ENCODE measurements at regions not wholly inside any gene's neighbourhood (a gene's known extent, or its start where the extent isn't known, plus 50 kb on each side); places are given as distances from the start of the nearest gene placed in this dataset.

DNA sequence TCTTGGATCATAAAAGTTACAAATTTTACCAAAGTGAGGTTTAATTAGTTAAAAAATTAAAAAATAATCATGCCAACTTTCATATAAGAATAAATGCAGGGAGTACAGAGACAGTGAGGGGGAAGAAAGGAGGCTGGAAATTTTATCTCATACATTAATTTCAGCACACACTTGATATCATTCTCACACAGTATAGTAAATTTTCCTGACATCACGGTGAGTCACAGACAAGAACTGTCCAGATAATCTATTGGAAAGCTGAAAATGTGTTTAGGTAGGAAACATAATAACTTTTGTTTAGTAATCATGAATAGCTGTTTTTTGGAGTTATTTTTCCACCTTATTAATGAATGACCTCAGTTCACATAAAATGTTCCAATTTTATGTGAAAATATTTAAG is 1204.8 kb downstream of the GALC start:
- DNase-seq (ENCODE audit: low read depth, low spot score) (no peak), ATAC-seq (no peak)
- in situ Hi-C loops (cut with HindIII; ENCODE audit: low pct_unique_long_range_greater_than_20kb, low sequenced_read_pairs) (no loop called here), intact Hi-C loops (cut with micrococcal nuclease; ENCODE audit: unreplicated experiment) (no loop called here)
- Histone ChIP-seq H3K36me3 (ENCODE audit: control insufficient read depth, insufficient read depth, low read length) (no peaks in the 10 kb centered on the region), H3K4me1 (ENCODE audit: control insufficient read depth, insufficient read depth, low read length) (no peaks in the 10 kb centered on the region), H3K27ac (ENCODE audit: low read length) (no peak overlapping the region), H3K27me3 (ENCODE audit: control insufficient read depth, insufficient read depth, low read length) (no peaks in the 10 kb centered on the region), H3K4me3 (ENCODE audit: low read depth in 2 of 2, low read length in 2 of 2) (no peak overlapping the region), H3K9me3 (ENCODE audit: control insufficient read depth, insufficient read depth, low read depth, low read length) (no peaks in the 10 kb centered on the region)
- TF ChIP-seq POLR2AphosphoS5 (IDR thresholded peaks at IDR 0.05; ENCODE audit: low read depth, low read length) (no peak), SIN3A (IDR thresholded peaks at IDR 0.05; ENCODE audit: borderline replicate concordance, insufficient read depth, low read depth, low read length) (no peak)
- ChIA-PET POLR2A (no interaction called here), CTCF (no interaction called here)
- BruUV-seq (replicated peaks) = no TSS peak

DNA sequence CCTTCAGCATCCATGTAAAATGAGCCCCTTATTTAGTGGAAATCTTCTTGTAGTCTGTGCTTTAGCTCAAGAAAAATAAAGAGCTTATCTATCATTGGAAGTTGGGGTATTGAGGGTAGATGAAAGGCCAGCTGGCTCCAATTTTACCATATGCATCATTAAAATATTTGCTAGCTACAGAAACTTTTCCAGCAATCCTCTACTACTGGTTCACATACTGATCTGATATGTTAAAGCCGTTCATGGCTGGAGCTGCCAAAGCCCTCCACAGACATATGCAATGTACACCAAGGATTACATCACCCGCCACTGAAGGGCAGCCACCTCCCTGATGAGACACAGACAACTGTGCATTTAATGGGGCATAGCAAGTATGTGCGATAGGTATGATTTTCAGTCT is 1205.3 kb downstream of the GALC start:
- H3K27ac ChIP-seq (ENCODE audit: low read length) = no peak overlapping the region
- POLR2A ChIA-PET = no interaction called here
- no peak for DNase-seq (ENCODE audit: low read depth, low spot score)

DNA sequence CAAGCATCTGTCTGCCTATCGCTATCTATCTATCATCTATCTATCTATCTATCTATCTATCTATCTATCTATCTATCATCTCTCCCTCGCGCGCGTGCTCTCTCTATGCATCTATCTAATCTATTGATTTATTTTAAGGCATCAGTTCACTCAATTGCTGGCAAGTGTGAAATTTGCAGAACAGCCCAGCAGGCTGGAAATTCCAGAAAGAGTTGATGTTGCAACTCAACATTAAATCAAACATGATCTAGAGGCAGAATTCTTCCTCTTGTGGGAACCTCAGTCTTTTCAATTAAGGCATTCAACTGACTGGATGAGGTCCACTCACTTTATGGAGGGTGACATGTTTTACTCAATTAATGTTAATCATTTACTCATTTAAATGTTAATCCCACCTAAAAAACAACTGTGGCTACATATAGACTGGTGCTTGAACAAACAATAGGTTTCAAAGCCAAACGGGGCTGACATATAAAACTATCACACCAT is 1210.8 kb downstream of the GALC start:
- TF ChIP-seq POLR2AphosphoS5 (IDR thresholded peaks at IDR 0.05; ENCODE audit: low read depth, low read length) (no peak), TCF7L2 (IDR thresholded peaks at IDR 0.05; ENCODE audit: low read depth, low read length) (no peak), SIN3A (IDR thresholded peaks at IDR 0.05; ENCODE audit: borderline replicate concordance, insufficient read depth, low read depth, low read length) (no peak)
- TF ChIP-seq, protein P1, sequence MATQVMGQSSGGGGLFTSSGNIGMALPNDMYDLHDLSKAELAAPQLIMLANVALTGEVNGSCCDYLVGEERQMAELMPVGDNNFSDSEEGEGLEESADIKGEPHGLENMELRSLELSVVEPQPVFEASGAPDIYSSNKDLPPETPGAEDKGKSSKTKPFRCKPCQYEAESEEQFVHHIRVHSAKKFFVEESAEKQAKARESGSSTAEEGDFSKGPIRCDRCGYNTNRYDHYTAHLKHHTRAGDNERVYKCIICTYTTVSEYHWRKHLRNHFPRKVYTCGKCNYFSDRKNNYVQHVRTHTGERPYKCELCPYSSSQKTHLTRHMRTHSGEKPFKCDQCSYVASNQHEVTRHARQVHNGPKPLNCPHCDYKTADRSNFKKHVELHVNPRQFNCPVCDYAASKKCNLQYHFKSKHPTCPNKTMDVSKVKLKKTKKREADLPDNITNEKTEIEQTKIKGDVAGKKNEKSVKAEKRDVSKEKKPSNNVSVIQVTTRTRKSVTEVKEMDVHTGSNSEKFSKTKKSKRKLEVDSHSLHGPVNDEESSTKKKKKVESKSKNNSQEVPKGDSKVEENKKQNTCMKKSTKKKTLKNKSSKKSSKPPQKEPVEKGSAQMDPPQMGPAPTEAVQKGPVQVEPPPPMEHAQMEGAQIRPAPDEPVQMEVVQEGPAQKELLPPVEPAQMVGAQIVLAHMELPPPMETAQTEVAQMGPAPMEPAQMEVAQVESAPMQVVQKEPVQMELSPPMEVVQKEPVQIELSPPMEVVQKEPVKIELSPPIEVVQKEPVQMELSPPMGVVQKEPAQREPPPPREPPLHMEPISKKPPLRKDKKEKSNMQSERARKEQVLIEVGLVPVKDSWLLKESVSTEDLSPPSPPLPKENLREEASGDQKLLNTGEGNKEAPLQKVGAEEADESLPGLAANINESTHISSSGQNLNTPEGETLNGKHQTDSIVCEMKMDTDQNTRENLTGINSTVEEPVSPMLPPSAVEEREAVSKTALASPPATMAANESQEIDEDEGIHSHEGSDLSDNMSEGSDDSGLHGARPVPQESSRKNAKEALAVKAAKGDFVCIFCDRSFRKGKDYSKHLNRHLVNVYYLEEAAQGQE (IDR thresholded peaks at IDR 0.05; ENCODE audit: insufficient read depth in 1 of 2, low read depth in 2 of 2, low read length in 1 of 2) = no peak
- TF ChIP-seq, protein P2, sequence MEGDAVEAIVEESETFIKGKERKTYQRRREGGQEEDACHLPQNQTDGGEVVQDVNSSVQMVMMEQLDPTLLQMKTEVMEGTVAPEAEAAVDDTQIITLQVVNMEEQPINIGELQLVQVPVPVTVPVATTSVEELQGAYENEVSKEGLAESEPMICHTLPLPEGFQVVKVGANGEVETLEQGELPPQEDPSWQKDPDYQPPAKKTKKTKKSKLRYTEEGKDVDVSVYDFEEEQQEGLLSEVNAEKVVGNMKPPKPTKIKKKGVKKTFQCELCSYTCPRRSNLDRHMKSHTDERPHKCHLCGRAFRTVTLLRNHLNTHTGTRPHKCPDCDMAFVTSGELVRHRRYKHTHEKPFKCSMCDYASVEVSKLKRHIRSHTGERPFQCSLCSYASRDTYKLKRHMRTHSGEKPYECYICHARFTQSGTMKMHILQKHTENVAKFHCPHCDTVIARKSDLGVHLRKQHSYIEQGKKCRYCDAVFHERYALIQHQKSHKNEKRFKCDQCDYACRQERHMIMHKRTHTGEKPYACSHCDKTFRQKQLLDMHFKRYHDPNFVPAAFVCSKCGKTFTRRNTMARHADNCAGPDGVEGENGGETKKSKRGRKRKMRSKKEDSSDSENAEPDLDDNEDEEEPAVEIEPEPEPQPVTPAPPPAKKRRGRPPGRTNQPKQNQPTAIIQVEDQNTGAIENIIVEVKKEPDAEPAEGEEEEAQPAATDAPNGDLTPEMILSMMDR (IDR thresholded peaks at IDR 0.05) = no peak
- H3K9me3 ChIP-seq (ENCODE audit: control insufficient read depth, insufficient read depth, low read depth, low read length) = no peaks in the 10 kb centered on the region
- no peaks in the 10 kb centered on the region for H3K27me3 ChIP-seq (ENCODE audit: control insufficient read depth, insufficient read depth, low read length)
- intact Hi-C loops (cut with micrococcal nuclease; ENCODE audit: unreplicated experiment) (no loop called here), in situ Hi-C loops (cut with HindIII; ENCODE audit: low pct_unique_long_range_greater_than_20kb, low sequenced_read_pairs) (no loop called here)
- ChIA-PET CTCF (no interaction called here), POLR2A (no interaction called here)
- no peaks in the 10 kb centered on the region for H3K4me1 ChIP-seq (ENCODE audit: control insufficient read depth, insufficient read depth, low read length)
- DNase-seq (ENCODE audit: low read depth, low spot score) = no peak
- no TSS peak for BruUV-seq (replicated peaks)
- no peaks in the 10 kb centered on the region for H3K36me3 ChIP-seq (ENCODE audit: control insufficient read depth, insufficient read depth, low read length)
- no peak overlapping the region for H3K27ac ChIP-seq (ENCODE audit: low read length)
- ATAC-seq = no peak
- no peak overlapping the region for H3K4me3 ChIP-seq (ENCODE audit: low read depth in 2 of 2, low read length in 2 of 2)

More for the DNA sequence above, 1205.3 kb downstream of the GALC start:
- BruUV-seq (replicated peaks) = no TSS peak
- Histone ChIP-seq H3K4me1 (ENCODE audit: control insufficient read depth, insufficient read depth, low read length) (no peaks in the 10 kb centered on the region), H3K27me3 (ENCODE audit: control insufficient read depth, insufficient read depth, low read length) (no peaks in the 10 kb centered on the region), H3K4me3 (ENCODE audit: low read depth in 2 of 2, low read length in 2 of 2) (no peak overlapping the region), H3K9me3 (ENCODE audit: control insufficient read depth, insufficient read depth, low read depth, low read length) (no peaks in the 10 kb centered on the region), H3K36me3 (ENCODE audit: control insufficient read depth, insufficient read depth, low read length) (no peaks in the 10 kb centered on the region)
- ATAC-seq = no peak
- intact Hi-C loops (cut with micrococcal nuclease; ENCODE audit: unreplicated experiment) = no loop called here
- in situ Hi-C loops (cut with HindIII; ENCODE audit: low pct_unique_long_range_greater_than_20kb, low sequenced_read_pairs) = no loop called here
- TF ChIP-seq SIN3A (IDR thresholded peaks at IDR 0.05; ENCODE audit: borderline replicate concordance, insufficient read depth, low read depth, low read length) = no peak
- TF ChIP-seq, protein P1 (IDR thresholded peaks at IDR 0.05; ENCODE audit: insufficient read depth in 1 of 2, low read depth in 2 of 2, low read length in 1 of 2) = no peak
- TF ChIP-seq, protein P2 (IDR thresholded peaks at IDR 0.05) = no peak
- TF ChIP-seq POLR2AphosphoS5 (IDR thresholded peaks at IDR 0.05; ENCODE audit: low read depth, low read length) = no peak
- no peak for TF ChIP-seq TCF7L2 (IDR thresholded peaks at IDR 0.05; ENCODE audit: low read depth, low read length)
- CTCF ChIA-PET = no interaction called here

Data from Panc1 (cell line).